UCSD-AML1 (cell line): ENCODE measurements at regions not wholly inside any gene's neighbourhood (a gene's known extent, or its start where the extent isn't known, plus 50 kb on each side); places are given as distances from the start of the nearest gene placed in this dataset.
A peak's percentile ranks its signal among the peaks of the same experiment; 100 is the strongest.

Experiments used
- DNase-seq: peaks from one replicate; lab custom pipeline; 2025; ENCODE audit not compliant: unreplicated experiment; lab: John Stamatoyannopoulos, UW

DNA sequence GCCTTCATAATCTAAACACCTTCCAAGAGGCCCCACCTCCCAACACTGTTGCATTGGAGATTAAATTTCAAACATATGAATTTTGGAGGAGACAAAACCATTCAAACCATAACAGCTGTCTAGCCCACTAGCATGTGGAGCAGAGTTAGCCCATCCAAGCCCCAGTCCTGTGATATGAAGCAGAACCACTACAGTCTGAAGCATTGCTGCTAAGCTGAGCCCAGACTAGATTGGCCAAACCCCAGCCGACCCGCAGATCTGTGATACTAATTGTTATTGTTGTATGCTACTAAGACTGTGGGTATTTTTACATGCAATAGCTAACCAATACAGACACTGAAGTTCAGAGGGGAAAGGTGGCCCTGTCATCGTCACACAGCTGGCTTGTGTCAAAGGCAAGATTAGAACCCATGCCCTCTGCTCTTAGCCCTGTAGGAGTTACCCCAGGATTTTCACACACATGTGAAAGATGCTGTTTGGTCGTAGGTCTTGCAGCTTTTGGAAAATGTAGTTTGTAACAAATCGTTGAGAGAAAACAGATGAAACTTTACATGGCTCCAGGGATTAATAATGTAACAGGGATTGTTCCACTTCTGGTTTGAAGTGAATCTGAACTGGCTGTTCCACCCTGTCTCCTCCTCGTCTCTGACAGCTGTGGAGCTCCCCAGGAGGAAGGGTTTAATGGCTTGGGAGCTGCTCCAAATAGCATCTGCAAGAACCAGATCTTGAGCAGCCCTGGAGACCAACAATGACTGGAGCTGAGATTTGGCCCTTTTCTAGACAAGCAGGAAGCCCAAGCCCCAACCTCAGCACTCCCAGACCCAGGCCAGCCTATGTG lies 517.5 kb downstream of the MID1IP1 start:
- no peak for DNase-seq

DNA sequence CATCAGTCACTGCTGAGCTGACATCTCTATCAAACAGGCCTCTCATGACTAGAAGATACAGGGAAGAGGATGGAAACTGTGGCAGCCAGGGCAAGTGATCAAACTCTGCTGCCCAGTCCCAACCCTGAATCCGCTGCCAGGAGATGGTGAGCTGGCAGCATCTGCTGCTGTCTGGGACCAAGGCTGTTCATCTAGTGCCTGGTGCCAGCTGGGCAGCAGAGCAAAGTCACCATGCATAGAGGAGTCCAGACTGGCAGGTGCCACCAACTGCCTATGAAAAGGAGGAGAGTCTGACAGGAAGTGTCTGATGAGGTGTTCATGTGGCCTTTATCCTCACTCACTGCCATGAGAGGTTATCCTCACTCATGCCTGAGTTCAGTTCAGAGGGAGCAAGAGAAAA lies 518.9 kb downstream of the MID1IP1 start:
- no peak for DNase-seq

DNA sequence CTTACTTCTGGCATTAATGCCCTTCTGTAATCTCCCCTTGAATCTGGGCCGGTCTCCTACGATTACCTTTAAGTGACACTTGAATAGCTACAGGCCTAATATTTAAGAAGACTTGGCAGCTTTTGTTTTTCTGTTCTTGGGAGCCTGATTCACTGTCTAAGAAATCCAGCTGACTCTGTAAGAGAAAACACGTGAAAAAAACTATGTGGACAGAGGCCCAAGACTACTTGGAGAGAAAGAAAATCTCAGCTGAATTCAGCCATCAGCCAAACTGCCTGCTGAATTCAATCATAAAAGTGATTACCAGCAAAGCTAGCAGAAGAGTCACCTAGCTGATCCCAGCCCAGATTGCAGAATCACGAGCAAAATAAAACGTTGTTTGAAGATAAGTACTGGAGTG lies 521.2 kb downstream of the MID1IP1 start:
- DNase-seq, result no peak

DNA sequence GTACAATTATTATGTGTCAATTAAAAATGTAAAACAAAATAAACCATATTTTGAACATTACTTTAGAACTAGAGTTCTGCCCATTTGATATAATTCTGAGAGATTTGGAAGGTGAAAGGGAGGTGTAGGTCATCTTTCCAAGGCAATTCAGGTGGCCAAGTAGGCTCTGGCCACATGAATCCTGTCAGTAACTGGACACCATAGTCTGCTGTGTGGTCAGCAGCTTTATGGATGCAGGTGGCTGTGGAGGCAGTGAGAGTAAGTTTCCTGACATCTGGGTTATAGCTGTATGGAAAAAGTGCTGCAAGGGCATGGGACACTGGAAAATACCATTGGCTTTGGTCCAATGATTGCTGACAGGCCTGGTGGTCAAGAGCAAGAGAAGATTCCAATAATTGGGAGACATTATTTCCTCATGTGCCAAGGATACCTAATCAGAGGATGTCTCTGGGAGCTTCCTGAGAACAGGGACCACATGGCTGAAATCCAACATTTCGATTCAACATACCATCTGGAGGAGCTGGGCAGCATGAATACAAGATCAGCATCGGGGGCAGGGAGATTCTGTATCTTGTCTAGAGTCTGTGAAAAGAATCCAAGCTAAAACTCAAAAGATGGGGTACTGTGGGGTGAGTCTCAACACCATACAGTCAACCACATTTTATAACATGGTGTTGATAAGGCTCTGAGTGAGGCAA lies 523.1 kb downstream of the MID1IP1 start:
- no peak for DNase-seq

DNA sequence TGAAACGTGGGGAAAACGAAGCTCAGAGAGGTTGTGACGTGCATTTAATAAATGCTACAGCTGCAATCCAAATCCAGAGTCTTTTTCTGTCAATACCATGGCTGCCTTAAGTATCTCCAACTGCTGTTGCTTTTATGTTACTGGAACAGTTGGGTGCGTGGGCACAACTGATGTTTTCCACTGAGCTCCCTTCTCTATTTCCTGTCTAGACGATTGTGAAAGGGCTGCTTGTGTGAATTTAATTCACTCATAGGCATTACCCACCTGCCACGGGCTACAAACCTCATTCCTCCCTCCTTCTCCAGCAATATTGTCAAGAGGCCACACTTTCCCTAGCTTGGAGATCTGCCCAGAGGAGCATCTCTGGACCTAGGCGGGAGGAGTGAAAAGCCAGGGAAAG lies 526.0 kb downstream of the MID1IP1 start:
- DNase-seq, result no peak

DNA sequence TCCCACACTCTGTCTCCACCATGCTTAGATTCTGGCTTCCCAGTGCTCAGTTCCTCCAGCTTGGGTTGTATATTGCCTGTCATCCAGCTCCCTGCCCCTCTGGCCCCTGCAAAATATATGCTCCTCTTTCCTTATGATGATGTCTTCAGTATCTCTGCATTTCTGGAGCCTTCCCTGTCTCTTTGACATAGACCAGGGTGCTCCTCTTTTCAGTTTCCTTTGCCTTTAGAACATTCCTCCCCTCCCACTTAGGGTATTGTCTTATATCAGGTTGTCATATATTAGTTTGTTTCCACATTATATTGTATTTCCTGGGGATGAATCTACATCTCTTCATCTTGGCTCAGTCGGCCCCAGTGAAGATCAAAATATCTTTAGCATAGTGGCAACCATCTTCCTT lies 526.4 kb downstream of the MID1IP1 start:
- DNase-seq, result no peak

DNA sequence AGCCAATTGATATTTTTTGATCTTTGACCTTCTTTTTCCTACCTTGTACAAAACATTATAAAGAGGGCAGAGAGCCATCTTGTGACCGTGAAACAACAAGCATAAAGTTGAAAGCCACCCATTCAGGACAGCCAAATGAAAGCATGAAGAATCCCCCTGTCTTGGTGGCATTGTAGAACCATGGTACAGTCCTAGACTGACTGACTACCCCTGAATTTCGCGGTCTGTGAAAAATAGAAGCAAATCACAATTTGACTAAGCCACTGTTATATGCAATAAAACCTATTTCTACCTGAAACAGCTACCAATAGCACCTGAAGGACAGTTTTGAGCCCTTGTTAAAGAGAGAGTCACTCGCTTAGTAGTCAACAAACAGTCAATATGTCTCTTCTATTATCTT lies 527.4 kb downstream of the MID1IP1 start:
- DNase-seq, result no peak

DNA sequence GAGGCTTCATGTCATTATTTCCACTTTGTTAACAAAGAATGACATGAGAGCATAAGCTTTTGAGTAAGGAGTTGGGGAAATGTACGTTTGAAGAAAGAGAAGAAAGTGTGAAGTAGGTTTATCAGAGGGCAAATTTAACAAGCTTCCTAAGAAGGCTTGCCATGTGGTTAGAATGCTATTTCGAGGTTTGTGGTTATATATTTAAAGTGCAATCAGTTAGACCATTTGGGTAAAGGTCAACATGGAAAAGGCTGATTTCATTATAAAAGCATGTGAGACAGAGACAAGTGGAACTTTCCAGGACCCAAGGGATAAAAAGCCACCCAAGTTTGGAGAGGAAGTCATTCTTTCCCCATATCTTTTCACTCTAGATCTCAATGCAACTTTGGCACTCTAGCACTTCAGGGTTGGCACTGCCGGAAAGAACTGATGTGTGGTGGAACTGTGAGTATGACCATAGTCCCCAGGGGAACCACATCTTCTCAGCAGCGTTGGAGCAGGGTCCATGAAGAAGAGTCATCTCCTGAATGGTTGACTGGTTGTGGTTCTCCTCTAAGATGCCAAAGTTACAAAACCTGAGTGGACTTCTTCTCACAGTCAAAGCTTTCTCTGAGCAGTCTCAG lies 529.9 kb downstream of the MID1IP1 start:
- DNase-seq, result peak; percentile 15

DNA sequence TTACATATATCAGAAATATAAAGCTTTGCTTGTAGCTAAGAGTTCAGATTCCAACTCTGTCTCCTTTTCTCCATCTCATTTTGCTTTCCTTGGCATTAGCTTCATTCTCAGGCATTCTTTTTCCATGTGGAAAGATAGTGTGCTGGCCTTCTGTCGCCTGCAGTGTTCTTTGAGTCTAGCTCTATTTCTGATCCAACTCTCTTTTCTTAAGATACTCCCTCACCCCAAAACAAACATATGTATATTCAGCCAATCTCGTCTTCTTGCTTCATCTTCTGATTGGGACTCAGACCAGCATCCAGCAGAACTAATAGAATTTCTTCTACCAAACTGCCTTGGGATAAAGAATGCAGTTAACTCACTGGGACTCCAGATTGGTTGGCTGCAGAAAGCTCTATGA lies 532.2 kb downstream of the MID1IP1 start:
- DNase-seq, result no peak

DNA sequence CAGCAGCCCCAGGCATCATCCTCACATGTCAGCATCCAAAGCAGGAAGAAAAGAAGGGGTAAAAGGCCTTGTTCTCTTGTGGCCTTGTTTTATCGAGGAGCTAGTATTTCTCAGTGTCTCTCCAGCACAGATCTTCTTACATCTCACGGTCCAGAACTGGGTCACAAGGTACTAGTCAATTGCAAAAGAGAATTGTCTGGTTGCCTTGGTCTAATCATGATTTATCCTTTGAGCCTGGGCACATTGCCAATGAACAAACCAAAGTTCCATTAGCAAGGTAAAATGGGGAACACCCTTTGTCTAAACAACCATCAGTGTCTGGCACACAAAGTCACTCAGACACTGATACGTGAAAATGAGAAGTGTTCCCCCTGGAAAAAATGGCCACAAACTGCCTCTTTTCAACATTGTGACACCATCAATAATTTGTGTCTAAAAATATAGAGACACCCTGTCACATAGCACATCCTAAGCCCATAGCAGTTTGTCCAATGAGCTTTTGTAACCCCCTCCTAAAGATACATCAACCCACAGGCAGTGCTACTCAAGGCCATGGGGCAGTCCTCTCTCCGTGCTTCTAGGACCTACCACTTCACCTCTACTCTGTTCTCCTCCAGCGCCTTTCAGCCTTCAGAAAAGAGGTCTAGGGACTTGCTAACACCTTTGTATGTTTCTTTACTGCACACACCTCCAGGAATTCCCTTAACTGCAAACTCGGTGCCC lies 534.4 kb downstream of the MID1IP1 start:
- DNase-seq, result no peak

DNA sequence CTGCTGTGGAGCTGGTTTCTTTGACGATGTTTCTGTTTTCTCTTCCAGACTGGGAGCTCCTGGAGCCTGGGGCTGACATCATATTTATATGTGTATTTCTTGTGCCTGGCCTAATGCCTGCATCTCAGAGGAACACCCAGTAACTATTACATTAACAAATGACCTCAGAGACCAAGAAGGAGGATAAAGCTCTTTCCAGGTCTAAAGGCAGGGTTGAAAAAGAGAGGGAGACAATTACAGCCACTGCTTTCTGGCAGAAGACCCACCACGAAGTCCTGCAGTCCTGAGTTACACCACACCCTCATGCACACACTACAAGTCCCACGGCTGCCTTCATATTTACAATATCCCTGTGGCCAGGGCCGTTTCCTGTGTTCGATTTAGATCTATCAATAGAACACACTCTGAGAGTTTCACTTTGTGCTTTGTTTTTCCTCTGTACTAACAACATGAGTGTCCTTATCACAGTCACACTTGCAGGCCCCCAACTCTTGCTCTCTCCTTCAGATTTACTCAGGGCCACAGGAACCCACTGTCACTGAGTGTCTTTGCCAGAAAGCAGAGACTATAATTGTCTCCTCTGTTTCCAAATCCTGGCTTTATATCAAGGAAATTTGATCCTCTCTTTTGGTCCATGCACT lies 535.5 kb downstream of the MID1IP1 start:
- DNase-seq, result no peak

DNA sequence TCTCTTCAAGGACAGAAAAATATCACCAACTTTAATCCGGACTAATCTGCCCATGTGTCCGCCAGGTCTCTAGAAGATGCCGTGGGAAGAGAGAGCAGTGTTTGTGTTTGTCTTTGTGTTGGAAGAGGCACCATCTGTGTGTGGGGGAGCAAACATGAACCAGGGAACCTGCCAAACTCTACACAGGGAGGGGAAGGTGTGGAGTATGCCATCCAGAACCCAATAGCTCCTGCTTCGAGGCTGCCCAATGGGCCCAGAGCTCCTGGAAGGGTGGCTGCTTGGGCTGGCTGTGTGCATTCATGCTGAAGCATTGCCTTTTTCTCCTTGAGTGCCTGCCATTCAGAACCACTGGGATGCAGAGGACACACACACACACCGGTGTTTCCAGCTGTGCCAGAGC lies 536.2 kb downstream of the MID1IP1 start:
- no peak for DNase-seq

DNA sequence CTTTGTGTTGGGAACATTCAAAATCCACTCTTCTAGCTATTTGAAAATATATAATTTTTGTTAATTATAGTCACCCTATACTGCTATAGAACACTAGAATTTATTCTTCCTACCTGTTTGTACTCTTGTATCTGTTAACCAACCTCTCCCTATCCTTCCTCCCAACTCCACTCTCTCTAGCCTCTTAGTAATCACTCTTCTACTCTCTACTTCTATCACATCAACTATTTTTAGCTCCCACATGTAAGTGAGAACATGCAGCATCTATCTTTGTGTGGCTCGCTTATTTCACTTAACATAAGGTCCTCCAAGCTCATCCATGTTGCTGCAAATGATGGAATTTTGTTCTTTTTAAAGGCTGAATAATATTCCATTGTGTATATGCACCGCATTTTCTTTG lies 537.3 kb downstream of the MID1IP1 start:
- no peak for DNase-seq

DNA sequence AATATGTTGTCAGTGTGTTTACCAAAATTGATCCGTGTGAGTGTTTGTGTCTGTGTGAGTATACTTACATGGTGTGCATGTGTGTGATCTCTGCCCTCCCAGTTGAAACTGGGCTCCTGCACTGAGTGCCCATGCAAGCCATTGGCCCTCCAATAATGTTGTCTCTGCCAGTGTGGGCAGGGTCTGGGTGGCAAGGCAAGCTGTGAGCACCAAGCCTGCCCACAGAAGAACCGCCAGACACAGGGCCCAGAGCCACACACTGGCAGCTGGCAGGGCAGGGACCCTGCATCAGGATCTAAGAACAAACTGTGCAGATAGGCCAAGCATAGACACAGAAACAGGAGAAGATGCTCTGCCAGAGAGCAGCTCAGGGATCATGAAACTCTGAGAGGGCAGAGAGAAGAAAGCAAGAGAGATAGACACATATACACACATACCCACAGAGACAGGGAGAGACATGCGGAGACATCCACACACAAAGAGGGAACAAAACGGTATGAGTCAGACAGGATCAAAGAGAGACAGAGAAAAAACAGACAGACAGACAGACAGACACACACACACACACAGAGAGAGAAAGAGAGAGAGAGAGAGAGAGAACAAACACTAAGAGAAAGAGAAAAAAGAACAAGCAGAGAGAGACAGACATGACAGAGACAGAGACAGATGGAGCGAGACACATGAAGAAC lies 555.0 kb downstream of the MID1IP1 start:
- no peak for DNase-seq

DNA sequence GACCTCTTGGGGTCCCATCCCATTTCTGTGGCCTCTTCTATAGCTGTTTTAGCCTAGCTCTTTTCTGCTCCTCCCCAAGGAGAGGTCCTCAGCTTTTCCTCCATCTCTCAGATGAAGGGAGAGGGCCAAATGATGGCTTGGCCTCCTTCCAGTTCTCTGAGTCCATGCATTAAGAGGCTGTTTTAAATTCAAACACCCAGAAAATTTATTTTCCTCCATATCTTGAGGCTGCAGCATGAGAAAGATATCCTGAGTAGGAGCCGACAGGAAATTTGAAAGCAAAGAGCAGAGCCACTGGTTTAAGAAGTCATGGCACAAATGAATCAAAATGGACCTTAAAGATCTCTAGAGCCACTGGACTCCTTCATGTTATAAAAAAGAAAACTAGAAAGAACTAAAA lies 558.8 kb downstream of the MID1IP1 start:
- DNase-seq, result no peak

DNA sequence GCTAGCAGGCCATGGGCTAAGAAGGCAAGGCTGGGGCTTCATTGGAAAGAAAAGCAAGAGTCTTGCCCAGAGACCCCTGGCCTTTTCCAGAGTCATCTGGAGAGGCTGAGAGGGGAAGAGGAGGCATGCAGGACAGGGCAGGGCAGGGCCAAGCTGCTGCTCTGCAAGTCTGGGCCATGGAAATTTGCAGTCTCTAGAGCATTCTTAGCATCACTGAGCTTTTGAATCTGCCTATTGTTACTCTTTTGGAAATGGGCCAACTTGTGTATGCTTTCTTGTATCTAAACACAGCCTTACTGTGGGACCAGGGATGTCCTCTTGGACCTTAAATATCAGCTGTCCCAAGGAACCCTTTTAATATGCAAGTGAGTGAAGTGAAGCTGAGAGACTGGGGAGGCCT lies 560.5 kb downstream of the MID1IP1 start:
- no peak for DNase-seq

DNA sequence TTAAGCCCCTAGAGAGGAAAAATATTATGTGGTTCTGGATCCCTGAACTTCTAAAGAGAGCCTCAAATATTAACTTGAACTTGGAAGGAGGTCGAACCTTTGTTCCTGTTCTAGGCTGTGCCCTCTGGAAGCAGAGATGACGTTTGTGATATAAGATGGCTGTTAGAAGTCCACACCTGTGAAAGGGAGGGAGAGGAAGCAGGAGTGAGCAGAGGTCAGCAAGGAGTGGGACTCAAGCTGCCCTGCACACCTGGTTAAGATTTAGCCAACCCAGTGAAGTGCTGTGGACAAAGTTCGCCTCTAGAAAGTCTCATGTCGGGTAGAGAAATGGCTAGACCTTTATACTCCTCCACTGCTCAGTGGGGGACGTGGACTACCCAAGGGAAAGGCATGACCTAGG lies 566.2 kb downstream of the MID1IP1 start:
- DNase-seq, result no peak

DNA sequence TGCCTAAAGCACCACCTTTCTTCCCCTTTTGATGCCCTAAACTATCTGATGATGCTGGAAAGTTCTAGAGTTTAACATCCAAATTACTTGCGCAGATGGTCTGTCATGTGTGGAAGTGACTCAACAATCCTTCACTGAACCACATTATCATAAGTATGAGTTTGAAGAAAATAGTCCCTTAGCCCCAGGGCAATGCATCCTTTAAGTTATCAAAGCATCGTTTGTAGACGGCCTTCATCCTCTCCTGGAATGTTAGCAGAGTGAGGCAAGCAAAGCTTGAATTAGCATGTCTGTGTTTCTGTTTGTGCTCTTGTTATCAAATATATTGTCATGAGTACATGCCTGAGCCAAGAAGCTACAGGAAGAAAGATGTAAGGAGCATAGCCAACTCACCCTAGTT lies 570.9 kb downstream of the MID1IP1 start:
- no peak for DNase-seq

DNA sequence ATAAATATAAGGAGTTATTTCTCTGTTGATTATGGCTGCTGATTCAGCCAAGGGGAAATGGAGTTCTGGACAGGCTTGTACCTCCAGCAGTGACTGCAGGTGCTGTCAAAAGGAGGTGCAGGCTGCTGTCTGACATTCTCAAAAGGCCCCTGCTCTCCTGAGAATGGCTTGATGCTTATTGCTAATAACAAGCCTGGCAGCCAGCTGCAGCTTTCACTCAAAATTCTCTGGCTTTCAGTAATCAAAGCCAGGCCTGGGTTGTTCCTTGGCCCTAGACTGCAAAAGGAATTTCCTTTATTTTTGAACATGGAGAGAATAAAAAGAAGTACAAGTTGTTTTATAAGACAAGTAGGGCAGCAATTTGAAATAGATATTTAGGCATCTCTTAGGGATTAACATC lies 575.9 kb downstream of the MID1IP1 start:
- no peak for DNase-seq

DNA sequence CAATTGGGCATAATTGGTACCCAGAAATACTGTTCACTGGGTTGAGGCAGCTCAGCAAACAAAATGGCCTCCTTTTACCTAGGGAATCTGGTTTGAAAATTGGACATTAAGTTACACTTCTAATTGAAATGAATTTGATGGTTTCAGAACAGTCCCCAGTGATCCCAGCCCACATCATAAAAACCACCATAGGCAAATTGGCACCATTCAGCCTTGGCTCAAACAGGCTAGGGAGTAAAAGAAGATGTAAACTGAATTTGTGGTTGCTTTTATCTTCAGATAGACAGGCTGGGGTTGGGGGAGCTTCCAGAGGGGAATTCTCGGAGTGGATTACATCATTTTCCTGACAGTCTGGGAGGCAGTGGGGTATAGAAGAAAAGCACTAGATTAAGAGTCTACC lies 576.5 kb downstream of the MID1IP1 start:
- DNase-seq, result no peak

DNA sequence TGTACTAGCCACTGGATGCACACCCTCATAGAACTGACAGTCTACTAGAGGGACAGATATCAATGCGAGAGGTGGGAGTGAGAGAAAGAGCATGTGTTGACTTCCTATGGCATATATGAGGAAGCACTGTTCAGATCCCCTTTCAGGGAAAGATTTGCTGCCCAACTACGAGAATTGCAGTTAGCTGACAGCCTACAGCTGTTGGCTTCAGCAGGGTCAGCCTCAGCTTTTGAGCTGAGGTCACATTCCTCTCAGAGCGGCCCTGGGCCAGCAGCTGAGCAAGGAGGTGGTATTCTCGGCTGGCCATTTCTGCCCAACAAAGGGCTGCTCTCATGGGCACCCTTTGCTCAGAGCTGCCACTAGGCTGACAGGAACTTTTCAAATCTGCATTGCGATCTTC lies 580.2 kb downstream of the MID1IP1 start:
- DNase-seq, result no peak
